Hepatocyte (in vitro differentiated cells): ENCODE measurements at regions not wholly inside any gene's neighbourhood (a gene's known extent, or its start where the extent isn't known, plus 50 kb on each side); places are given as distances from the start of the nearest gene placed in this dataset.

Experiments used
- EZH2 ChIP-seq: fragments of 200-600 bp; sonication (generic); IDR thresholded peaks from 2 replicates; pipeline ENCODE4 v1.6.1; 2016; ENCODE audit warnings: antibody characterized with exemption, mild to moderate bottlenecking, borderline replicate concordance
- EZH2phosphoT487 ChIP-seq: fragments of 200-600 bp; sonication (generic); IDR thresholded peaks from one replicate; pipeline ENCODE4 v1.6.1; 2018; ENCODE audit warnings: antibody characterized with exemption, mild to moderate bottlenecking, low read depth, moderate library complexity; ENCODE audit not compliant: unreplicated experiment, severe bottlenecking
- TF ChIP-seq, protein P1 (sequence below): fragments of 200-600 bp; sonication (generic); IDR thresholded peaks from 2 replicates; pipeline ENCODE4 v1.5.1; 2016; ENCODE audit warnings: antibody characterized with exemption, mild to moderate bottlenecking; ENCODE audit not compliant: poor library complexity

DNA sequence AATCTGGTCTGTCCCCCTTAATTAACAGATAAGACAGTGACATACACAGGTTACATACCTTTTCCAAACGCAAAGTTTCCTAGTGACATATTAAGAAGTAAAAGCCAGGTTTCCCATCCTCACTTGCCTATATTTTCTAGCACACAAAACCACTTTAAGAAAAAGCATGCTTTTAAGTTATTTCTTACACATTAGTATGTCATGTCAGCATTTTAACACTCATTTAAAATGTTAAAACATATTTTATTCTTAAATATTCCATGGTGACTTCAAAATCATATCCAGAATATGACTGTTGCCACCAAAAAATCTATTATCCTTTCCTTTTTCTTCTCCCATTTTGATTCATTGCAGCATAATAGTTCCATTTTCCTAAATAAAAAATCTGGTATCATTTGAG, 1830.2 kb downstream of the STIM2 start:
- TF ChIP-seq, protein P1, sequence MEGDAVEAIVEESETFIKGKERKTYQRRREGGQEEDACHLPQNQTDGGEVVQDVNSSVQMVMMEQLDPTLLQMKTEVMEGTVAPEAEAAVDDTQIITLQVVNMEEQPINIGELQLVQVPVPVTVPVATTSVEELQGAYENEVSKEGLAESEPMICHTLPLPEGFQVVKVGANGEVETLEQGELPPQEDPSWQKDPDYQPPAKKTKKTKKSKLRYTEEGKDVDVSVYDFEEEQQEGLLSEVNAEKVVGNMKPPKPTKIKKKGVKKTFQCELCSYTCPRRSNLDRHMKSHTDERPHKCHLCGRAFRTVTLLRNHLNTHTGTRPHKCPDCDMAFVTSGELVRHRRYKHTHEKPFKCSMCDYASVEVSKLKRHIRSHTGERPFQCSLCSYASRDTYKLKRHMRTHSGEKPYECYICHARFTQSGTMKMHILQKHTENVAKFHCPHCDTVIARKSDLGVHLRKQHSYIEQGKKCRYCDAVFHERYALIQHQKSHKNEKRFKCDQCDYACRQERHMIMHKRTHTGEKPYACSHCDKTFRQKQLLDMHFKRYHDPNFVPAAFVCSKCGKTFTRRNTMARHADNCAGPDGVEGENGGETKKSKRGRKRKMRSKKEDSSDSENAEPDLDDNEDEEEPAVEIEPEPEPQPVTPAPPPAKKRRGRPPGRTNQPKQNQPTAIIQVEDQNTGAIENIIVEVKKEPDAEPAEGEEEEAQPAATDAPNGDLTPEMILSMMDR: no peak
- TF ChIP-seq EZH2phosphoT487 (no peak), EZH2 (no peak)
